Suprapubic skin (tissue), 3 donors: ENCODE measurements at regions not wholly inside any gene's neighbourhood (a gene's known extent, or its start where the extent isn't known, plus 50 kb on each side); places are given as distances from the start of the nearest gene placed in this dataset.

ENCODE experiments used
- POLR2AphosphoS5 ChIP-seq, 3 donors: sonication (generic); formaldehyde crosslinking; IDR thresholded peaks; one replicate each; pipeline ENCODE4 v1.6.1; 2017; ENCODE audit warnings: antibody characterized with exemption in 3 of 3
- TF ChIP-seq, protein P1 (sequence below), 2 donors: fragments of 200-600 bp in 1 of 2; fragments of 450-650 bp in 1 of 2; sonication (generic) in 1 of 2; IDR thresholded peaks; one replicate each; pipeline ENCODE4 v1.5.1; 2016 to 2019; ENCODE audit warnings: antibody characterized with exemption in 2 of 2, mild to moderate bottlenecking in 1 of 2, moderate library complexity in 1 of 2

DNA sequence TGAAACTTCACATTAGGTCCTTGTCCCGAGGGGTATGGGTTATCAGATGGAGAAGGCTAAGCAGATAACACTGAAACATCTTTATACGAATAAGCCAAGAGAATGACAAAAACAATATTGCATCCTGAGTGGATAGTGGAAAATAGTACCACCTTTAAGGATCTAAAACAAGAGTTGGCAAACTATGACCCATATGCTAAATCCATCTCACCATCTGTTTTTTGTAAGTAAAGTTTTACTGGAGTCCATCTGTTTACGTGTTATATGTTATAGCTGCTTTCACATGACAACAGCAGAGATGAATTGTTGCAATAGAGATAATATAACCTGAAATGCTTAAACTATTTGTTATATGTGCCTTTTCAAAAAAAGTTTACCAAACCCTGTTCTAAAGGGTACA is 76.1 kb upstream of the TRDN start:
- TF ChIP-seq, protein P1, sequence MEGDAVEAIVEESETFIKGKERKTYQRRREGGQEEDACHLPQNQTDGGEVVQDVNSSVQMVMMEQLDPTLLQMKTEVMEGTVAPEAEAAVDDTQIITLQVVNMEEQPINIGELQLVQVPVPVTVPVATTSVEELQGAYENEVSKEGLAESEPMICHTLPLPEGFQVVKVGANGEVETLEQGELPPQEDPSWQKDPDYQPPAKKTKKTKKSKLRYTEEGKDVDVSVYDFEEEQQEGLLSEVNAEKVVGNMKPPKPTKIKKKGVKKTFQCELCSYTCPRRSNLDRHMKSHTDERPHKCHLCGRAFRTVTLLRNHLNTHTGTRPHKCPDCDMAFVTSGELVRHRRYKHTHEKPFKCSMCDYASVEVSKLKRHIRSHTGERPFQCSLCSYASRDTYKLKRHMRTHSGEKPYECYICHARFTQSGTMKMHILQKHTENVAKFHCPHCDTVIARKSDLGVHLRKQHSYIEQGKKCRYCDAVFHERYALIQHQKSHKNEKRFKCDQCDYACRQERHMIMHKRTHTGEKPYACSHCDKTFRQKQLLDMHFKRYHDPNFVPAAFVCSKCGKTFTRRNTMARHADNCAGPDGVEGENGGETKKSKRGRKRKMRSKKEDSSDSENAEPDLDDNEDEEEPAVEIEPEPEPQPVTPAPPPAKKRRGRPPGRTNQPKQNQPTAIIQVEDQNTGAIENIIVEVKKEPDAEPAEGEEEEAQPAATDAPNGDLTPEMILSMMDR (IDR thresholded peaks at IDR 0.05), result no peak
- no peak for TF ChIP-seq POLR2AphosphoS5 (IDR thresholded peaks at IDR 0.05)
